ENCODE measurements at regions not wholly inside any gene's neighbourhood (a gene's known extent, or its start where the extent isn't known, plus 50 kb on each side); places are given as distances from the start of the nearest gene placed in this dataset.
"Not testable (repeated sequence)": the region's sequence is repeated elsewhere in the genome, so short reads cannot be mapped to it uniquely, and the experiment has no call there.

- Histone ChIP-seq H3K9me3 (no peaks in the 10 kb centered on the region), H3K27me3 (no peaks in the 10 kb centered on the region), H3K36me3 (no peaks in the 10 kb centered on the region), H3K27ac (no peak overlapping the region), H3K4me3 (no peak overlapping the region), H3K4me1 (no peaks in the 10 kb centered on the region)
- intact Hi-C loops (cut with DNase I): no loop called here
- TF ChIP-seq CTCF (IDR thresholded peaks at IDR 0.05) (no peak), EP300 (IDR thresholded peaks at IDR 0.05) (no peak), POLR2A (IDR thresholded peaks at IDR 0.05) (no peak), POLR2AphosphoS5 (IDR thresholded peaks at IDR 0.05) (no peak)
- 50 to 51% methylated on average over 1 of the region's 1 CpG for WGBS, 2 donors
- no peak for DNase-seq
Measured at GRCh38 chr3:163555918-163556317, 1522.4 kb downstream of the SI start.

- Histone ChIP-seq H3K27me3 (no peaks in the 10 kb centered on the region), H3K27ac (no peak overlapping the region), H3K4me3 (no peak overlapping the region), H3K9me3 (no peaks in the 10 kb centered on the region), H3K36me3 (no peaks in the 10 kb centered on the region), H3K4me1 (no peaks in the 10 kb centered on the region)
- 89 to 95% methylated on average over 17 of the region's 17 CpGs for WGBS, 2 donors
- intact Hi-C loops (cut with DNase I): no loop called here
- TF ChIP-seq POLR2A (IDR thresholded peaks at IDR 0.05): no peak
- no peak for TF ChIP-seq EP300 (IDR thresholded peaks at IDR 0.05)
- TF ChIP-seq CTCF (IDR thresholded peaks at IDR 0.05): no peak
- no peak for TF ChIP-seq POLR2AphosphoS5 (IDR thresholded peaks at IDR 0.05)
- no peak for DNase-seq
Measured at GRCh38 chr3:163552659-163552966, 1525.7 kb downstream of the SI start.

GRCh38 chr3:163551915-163552658 is 1526.2 kb downstream of the SI start:
- intact Hi-C loops (cut with DNase I); H3K4me3 ChIP-seq; H3K27ac ChIP-seq; H3K36me3 ChIP-seq; H3K9me3 ChIP-seq; H3K27me3 ChIP-seq; DNase-seq; H3K4me1 ChIP-seq: not testable (repeated sequence)
- 91 to 94% methylated on average over 33 of the region's 37 CpGs for WGBS, 2 donors

- Histone ChIP-seq H3K36me3 (no peaks in the 10 kb centered on the region), H3K9me3 (no peaks in the 10 kb centered on the region), H3K4me3 (no peak overlapping the region), H3K27me3 (no peaks in the 10 kb centered on the region), H3K4me1 (no peaks in the 10 kb centered on the region), H3K27ac (no peak overlapping the region)
- WGBS, 2 donors: 61 to 71% methylated on average over 1 of the region's 1 CpG
- no peak for DNase-seq
- intact Hi-C loops (cut with DNase I): no loop called here
- TF ChIP-seq EP300 (IDR thresholded peaks at IDR 0.05): no peak
- no peak for TF ChIP-seq CTCF (IDR thresholded peaks at IDR 0.05)
- no peak for TF ChIP-seq POLR2A (IDR thresholded peaks at IDR 0.05)
- TF ChIP-seq POLR2AphosphoS5 (IDR thresholded peaks at IDR 0.05): no peak
Measured at GRCh38 chr3:163548015-163548414, 1530.3 kb downstream of the SI start.

GRCh38 chr3:163547014-163547685 is 1531.1 kb downstream of the SI start:
- no peaks in the 10 kb centered on the region for H3K9me3 ChIP-seq
- H3K27me3 ChIP-seq: no peaks in the 10 kb centered on the region
- intact Hi-C loops (cut with DNase I): no loop called here
- TF ChIP-seq CTCF (IDR thresholded peaks at IDR 0.05) (no peak), POLR2AphosphoS5 (IDR thresholded peaks at IDR 0.05) (no peak), EP300 (IDR thresholded peaks at IDR 0.05) (no peak), POLR2A (IDR thresholded peaks at IDR 0.05) (no peak)
- no peak overlapping the region for H3K4me3 ChIP-seq
- H3K4me1 ChIP-seq: no peaks in the 10 kb centered on the region
- no peak overlapping the region for H3K27ac ChIP-seq
- no peaks in the 10 kb centered on the region for H3K36me3 ChIP-seq
- DNase-seq: no peak
- 21 to 55% methylated on average over 3 of the region's 3 CpGs for WGBS, 2 donors
